ENCODE measurements at regions not wholly inside any gene's neighbourhood (a gene's known extent, or its start where the extent isn't known, plus 50 kb on each side); places are given as distances from the start of the nearest gene placed in this dataset.

- no peak for TF ChIP-seq CTCF (IDR thresholded peaks at IDR 0.05)
- no peak for TF ChIP-seq POLR2A (IDR thresholded peaks at IDR 0.05)
Observed at GRCh38 chr6:78749326-78749725, 118.0 kb upstream of the IRAK1BP1 start.
